ENCODE measurements at regions not wholly inside any gene's neighbourhood (a gene's known extent, or its start where the extent isn't known, plus 50 kb on each side); places are given as distances from the start of the nearest gene placed in this dataset.

- H3K4me3 ChIP-seq (replicated peaks in 1 of 3; ENCODE audit: insufficient read depth in 1 of 3, low read depth in 1 of 3, low read length in 3 of 3): no peak overlapping the region
- H3K9me3 ChIP-seq (replicated peaks; ENCODE audit: control insufficient read depth, insufficient read depth, low read length): peaks cover 8% of the 10 kb centered on the region
- TF ChIP-seq GATA2 (IDR thresholded peaks at IDR 0.05; ENCODE audit: insufficient read depth, insufficient read length, low read depth, low read length) (no peak), JUN (IDR thresholded peaks at IDR 0.05; ENCODE audit: borderline replicate concordance, insufficient read depth, insufficient read length, low read depth) (no peak), POLR2AphosphoS5 (IDR thresholded peaks at IDR 0.05; ENCODE audit: insufficient read depth, low read depth, low read length) (no peak), MYC (IDR thresholded peaks at IDR 0.05; ENCODE audit: low read depth, low read length) (no peak)
- TF ChIP-seq, protein P1, sequence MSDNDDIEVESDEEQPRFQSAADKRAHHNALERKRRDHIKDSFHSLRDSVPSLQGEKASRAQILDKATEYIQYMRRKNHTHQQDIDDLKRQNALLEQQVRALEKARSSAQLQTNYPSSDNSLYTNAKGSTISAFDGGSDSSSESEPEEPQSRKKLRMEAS (IDR thresholded peaks at IDR 0.05; ENCODE audit: insufficient read depth, insufficient read length): no peak
- no peak overlapping the region for H3K4me2 ChIP-seq (ENCODE audit: insufficient read depth, low read length)
- DNase-seq (ENCODE audit: low read depth, low spot score) (no peak), FAIRE-seq (no peak)
- BruUV-seq (replicated peaks): no TSS peak
- H3K27me3 ChIP-seq (ENCODE audit: control insufficient read depth in 2 of 2, insufficient read depth in 2 of 2, low read length in 2 of 2): no peaks in the 10 kb centered on the region
- H4K20me1 ChIP-seq (replicated peaks; ENCODE audit: control insufficient read depth, extremely low read depth, insufficient read depth, low read length): no peaks in the 10 kb centered on the region
- intact Hi-C loops (cut with micrococcal nuclease) (no loop called here), dilution Hi-C loops (cut with MboI; ENCODE audit: extremely low pct_ligation_motif_present, low sequenced_read_pairs) (no loop called here)
- H2AFZ ChIP-seq (ENCODE audit: low read depth, low read length): no peak overlapping the region
- no peaks in the 10 kb centered on the region for H3K9me1 ChIP-seq (replicated peaks; ENCODE audit: control insufficient read depth, extremely low read depth, insufficient read depth, low read length)
- POLR2A ChIA-PET: no interaction called here
- no peaks in the 10 kb centered on the region for H3K4me1 ChIP-seq (ENCODE audit: control insufficient read depth, extremely low read depth, insufficient read depth, low read length)
- no peak overlapping the region for H3K27ac ChIP-seq (ENCODE audit: insufficient read depth, low read depth, low read length)
- H3K79me2 ChIP-seq (ENCODE audit: control insufficient read depth, insufficient read depth, low read length): no peaks in the 10 kb centered on the region
- CTCF ChIA-PET: no interaction called here
- H3K36me3 ChIP-seq (ENCODE audit: control insufficient read depth in 2 of 2, extremely low read depth in 1 of 2, insufficient read depth in 2 of 2, low read length in 2 of 2): no peaks in the 10 kb centered on the region
- H3K9ac ChIP-seq (replicated peaks; ENCODE audit: extremely low read depth, insufficient read depth, low read length): no peak overlapping the region
These were observed 1226.1 kb downstream of the SI start for GRCh38 chr3:163852233-163852632.

GRCh38 chr3:163838769-163839168 is 1239.5 kb downstream of the SI start:
- H2AFZ ChIP-seq (ENCODE audit: low read depth, low read length): no peak overlapping the region
- H3K9me1 ChIP-seq (replicated peaks; ENCODE audit: control insufficient read depth, extremely low read depth, insufficient read depth, low read length): no peaks in the 10 kb centered on the region
- CTCF ChIA-PET: no interaction called here
- no peaks in the 10 kb centered on the region for H3K36me3 ChIP-seq (ENCODE audit: control insufficient read depth in 2 of 2, extremely low read depth in 1 of 2, insufficient read depth in 2 of 2, low read length in 2 of 2)
- no peaks in the 10 kb centered on the region for H3K4me1 ChIP-seq (ENCODE audit: control insufficient read depth, extremely low read depth, insufficient read depth, low read length)
- DNase-seq (ENCODE audit: low read depth, low spot score) (no peak), FAIRE-seq (no peak)
- H3K27ac ChIP-seq (ENCODE audit: insufficient read depth, low read depth, low read length): no peak overlapping the region
- BruUV-seq (replicated peaks): no TSS peak
- H4K20me1 ChIP-seq (replicated peaks; ENCODE audit: control insufficient read depth, extremely low read depth, insufficient read depth, low read length): no peaks in the 10 kb centered on the region
- POLR2A ChIA-PET: no interaction called here
- no peak overlapping the region for H3K4me3 ChIP-seq (replicated peaks in 1 of 3; ENCODE audit: insufficient read depth in 1 of 3, low read depth in 1 of 3, low read length in 3 of 3)
- intact Hi-C loops (cut with micrococcal nuclease): no loop called here
- dilution Hi-C loops (cut with MboI; ENCODE audit: extremely low pct_ligation_motif_present, low sequenced_read_pairs): no loop called here
- TF ChIP-seq POLR2AphosphoS5 (IDR thresholded peaks at IDR 0.05; ENCODE audit: insufficient read depth, low read depth, low read length): no peak
- TF ChIP-seq FOS (IDR thresholded peaks at IDR 0.05; ENCODE audit: borderline replicate concordance, insufficient read depth, low read length): no peak
- TF ChIP-seq POLR2A (IDR thresholded peaks at IDR 0.05; ENCODE audit: low read depth, low read length): no peak
- no peak for TF ChIP-seq JUN (IDR thresholded peaks at IDR 0.05; ENCODE audit: borderline replicate concordance, insufficient read depth, insufficient read length, low read depth)
- TF ChIP-seq, protein P2, sequence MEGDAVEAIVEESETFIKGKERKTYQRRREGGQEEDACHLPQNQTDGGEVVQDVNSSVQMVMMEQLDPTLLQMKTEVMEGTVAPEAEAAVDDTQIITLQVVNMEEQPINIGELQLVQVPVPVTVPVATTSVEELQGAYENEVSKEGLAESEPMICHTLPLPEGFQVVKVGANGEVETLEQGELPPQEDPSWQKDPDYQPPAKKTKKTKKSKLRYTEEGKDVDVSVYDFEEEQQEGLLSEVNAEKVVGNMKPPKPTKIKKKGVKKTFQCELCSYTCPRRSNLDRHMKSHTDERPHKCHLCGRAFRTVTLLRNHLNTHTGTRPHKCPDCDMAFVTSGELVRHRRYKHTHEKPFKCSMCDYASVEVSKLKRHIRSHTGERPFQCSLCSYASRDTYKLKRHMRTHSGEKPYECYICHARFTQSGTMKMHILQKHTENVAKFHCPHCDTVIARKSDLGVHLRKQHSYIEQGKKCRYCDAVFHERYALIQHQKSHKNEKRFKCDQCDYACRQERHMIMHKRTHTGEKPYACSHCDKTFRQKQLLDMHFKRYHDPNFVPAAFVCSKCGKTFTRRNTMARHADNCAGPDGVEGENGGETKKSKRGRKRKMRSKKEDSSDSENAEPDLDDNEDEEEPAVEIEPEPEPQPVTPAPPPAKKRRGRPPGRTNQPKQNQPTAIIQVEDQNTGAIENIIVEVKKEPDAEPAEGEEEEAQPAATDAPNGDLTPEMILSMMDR (IDR thresholded peaks at IDR 0.05; ENCODE audit: extremely low read depth in 1 of 2, insufficient read depth in 1 of 2, low read depth in 1 of 2, low read length in 2 of 2): no peak
- TF ChIP-seq, protein P1 (IDR thresholded peaks at IDR 0.05; ENCODE audit: insufficient read depth, insufficient read length): no peak
- no peak for TF ChIP-seq EZH2 (IDR thresholded peaks at IDR 0.05; ENCODE audit: borderline replicate concordance, low read depth, low read length, severe bottlenecking)
- no peak for TF ChIP-seq GATA2 (IDR thresholded peaks at IDR 0.05; ENCODE audit: insufficient read depth, insufficient read length, low read depth, low read length)
- no peak for TF ChIP-seq MYC (IDR thresholded peaks at IDR 0.05; ENCODE audit: low read depth, low read length)
- no peak overlapping the region for H3K4me2 ChIP-seq (ENCODE audit: insufficient read depth, low read length)
- no peak overlapping the region for H3K9ac ChIP-seq (replicated peaks; ENCODE audit: extremely low read depth, insufficient read depth, low read length)
- no peaks in the 10 kb centered on the region for H3K27me3 ChIP-seq (ENCODE audit: control insufficient read depth in 2 of 2, insufficient read depth in 2 of 2, low read length in 2 of 2)
- peaks cover 5% of the 10 kb centered on the region for H3K9me3 ChIP-seq (replicated peaks; ENCODE audit: control insufficient read depth, insufficient read depth, low read length)
- no peaks in the 10 kb centered on the region for H3K79me2 ChIP-seq (ENCODE audit: control insufficient read depth, insufficient read depth, low read length)

Measured in endothelial cell of umbilical vein (primary cell).